HG03064 (cell line): ENCODE measurements at regions not wholly inside any gene's neighbourhood (a gene's known extent, or its start where the extent isn't known, plus 50 kb on each side); places are given as distances from the start of the nearest gene placed in this dataset.

Experiments used
- ATAC-seq: cut with Tn5 transposase; IDR thresholded peaks from one replicate; pipeline ENCODE4 v1.9.1; 2021; ENCODE audit warnings: low read depth; ENCODE audit not compliant: unreplicated experiment

DNA sequence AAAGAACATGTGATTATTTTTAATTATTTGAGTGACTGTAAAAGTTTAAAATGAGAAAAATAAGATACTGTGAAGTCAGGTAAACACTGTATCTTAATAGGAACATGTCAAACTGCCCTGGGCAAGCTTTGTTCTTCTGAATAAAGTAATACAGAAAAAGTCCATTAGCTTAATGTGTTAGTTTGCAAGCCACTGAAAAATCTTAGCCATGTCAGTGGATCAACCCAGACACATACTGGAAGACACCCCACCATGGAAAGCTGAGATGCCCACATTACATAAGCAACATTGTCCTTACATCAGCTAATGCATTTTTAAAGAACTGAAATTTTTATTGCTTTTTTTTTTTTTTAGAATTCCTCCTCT is 155.2 kb downstream of the BBOX1 start:
- no peak for ATAC-seq

DNA sequence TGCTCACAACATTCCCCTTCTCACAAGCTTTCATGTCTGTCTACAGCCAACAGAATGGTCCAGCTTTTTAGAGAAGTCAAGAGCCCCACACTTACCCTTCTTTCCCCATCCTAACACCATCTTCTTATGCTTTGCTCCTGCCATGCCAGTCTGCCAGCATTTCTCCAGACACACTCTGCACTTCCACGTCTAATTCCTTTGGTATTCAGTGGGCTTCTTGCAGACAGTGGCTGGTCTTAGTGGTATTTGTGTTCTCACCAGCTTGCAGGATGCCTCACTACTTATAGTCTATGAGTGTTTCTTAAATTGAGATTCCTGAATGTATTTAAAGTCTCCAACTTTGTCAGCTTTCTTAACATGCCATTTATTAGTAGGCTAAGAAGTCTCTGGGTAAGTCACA is 154.4 kb downstream of the BBOX1 start:
- no peak for ATAC-seq

DNA sequence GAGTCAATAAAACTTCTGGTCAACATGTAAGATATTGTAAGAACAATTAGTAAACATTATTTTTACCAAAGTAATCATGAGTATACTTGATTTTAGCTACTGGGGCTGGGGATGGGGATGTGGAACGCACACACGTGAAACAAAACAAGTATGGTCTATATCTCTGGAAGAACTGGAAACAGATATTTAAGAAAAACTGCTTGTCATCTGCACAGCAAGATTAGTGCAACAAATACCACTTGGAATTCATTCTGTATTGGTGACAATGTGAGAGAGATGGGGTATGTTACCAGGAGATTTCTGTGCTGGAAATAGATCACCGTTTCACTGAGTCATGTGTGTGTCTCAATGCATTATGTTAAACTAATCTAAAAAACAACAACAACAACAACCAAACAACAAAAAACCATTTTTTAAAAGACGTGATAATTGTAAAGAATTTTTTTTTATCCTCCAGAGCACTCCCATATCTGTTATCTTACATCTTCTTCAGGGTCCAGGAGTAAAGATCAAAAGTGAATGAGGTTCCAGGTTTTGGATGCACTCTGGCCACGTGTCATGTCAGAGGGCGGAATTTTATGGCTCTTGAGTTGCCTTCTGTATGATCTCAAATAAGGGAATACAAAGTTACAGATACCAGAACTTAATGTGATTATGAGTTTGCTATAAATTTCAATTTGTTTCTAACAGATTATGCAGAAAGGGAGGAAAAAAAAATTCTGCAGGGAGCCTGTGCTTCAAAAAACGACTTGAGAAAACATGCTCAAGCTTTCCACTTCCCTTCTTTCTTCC is 153.0 kb downstream of the BBOX1 start:
- ATAC-seq, result no peak

DNA sequence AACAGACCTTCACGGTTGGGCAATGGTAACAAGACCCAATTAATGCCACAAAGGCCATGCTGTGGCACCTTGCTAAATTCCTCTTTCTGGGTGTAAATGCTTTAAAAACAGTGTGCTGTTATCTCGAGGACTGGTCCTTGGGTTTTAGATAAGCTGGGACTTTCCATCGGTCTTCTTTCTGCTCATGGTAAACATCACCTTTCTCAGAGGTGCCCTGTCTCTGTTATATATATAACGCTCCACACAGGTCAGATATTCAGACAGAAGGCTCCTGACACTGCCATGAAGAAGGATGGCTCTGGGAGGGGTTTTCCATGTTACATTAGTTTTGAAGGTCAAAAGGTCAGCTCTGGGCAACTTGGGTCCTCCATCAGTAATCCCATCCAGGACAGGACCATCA is 151.6 kb downstream of the BBOX1 start:
- ATAC-seq, result no peak

DNA sequence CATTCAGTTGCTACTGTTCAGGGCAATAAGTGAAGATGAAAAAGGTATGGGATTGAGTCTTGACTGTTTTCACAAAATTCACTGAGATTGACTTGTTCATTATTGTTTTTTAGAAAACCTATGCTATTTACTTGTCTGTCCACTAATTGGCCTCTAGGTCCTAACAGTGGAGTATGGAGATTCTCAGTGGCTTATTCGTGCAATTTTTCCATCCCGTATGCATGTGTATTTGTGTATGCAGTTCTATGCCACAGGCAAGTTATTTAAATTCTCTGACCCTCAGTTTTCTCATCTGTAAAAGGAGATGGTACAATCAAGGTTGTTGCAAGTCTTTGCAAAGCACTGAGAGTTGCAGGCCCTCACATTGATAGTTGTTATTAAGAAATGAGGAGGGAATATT is 151.0 kb downstream of the BBOX1 start:
- ATAC-seq, result no peak

DNA sequence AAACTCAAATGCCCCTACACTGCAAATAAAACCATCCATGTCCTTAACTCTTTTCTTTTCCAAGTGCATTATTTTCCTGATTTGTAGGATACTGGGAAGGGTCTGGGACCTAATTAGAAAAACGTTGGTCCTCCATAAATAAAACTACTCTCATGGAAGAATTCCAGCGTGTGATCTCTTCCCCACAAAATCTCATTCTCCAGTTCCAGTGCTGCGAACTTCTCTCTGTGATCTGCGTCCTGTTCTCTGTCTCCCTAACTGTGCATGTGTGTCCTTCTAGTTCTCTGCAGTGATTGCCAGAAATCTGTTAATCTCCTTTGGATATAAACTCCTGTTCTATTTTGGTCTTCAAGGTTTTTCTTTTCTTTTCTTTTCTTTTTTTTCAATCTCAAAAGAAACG is 148.1 kb downstream of the BBOX1 start:
- no peak for ATAC-seq

DNA sequence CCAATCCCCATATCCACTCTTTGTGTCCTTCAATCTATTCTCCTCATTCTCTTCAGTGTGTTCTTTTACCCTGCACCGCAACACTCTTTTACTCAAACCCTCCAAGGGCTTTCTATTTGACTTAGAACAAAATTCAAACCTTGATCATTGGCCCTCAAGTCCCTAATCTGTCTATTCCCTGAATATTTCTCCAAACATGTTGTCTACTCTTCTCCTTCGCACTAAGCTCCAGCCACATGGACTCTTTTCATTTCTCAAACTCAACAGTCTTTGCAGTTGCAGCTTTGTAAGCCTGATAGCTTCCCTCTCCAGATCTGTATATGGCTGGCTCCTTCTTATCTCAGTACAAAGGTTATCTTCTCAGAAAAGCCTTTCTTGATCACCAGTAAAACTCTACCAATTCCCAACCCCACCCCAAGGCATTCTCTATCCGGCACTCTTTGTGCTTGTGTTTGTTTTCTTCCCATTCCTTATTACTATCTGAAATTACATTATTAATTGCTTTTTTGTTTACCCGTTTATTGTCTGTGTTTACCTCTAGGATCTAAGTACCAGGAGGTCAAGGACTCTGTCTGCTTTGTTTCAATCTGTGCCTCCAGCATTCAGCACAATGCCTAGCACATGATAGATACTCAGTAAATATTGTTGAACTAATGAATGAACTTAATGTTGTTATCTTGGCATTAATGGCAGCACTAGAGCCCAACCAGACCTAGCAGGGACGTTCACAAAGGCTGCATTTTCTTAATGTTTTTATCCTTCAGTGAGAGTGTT is 147.4 kb downstream of the BBOX1 start:
- ATAC-seq, result no peak

DNA sequence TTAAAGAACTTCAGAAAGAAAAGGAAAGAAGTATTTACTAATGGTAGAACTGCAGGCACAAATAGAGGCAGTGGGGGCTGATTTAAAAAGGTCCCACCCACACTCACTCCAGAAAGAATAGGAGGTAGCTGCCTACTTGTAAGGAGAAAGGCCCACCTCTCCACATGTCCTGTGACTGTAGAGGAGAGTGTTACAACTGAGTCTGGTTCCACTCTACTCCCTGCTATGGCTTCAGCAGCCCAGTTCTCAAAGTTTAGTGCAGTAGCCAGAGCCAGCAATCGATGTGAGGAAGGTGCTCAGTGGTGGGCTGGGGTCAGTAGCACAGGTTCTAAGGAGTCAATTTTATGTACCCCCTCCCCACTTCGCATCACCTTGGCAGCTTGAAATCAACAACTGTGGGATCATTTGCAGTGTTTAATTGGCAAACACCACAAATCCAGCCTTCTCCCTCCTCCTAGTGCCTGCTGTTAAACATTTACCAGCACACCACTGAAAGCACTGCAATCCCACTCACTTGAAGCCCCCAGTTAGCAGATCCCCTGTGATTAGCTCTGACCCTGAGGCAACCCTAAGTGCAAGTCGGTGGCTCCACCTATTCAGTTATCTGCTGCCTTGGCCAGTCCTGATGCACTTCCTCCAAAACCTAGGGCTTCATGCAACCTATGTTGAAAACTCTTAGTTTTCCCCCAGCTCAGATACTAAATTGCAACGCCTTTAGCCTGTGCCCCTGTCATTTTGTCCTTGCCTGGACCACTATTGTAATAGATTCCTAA is 146.6 kb downstream of the BBOX1 start:
- ATAC-seq, result no peak

DNA sequence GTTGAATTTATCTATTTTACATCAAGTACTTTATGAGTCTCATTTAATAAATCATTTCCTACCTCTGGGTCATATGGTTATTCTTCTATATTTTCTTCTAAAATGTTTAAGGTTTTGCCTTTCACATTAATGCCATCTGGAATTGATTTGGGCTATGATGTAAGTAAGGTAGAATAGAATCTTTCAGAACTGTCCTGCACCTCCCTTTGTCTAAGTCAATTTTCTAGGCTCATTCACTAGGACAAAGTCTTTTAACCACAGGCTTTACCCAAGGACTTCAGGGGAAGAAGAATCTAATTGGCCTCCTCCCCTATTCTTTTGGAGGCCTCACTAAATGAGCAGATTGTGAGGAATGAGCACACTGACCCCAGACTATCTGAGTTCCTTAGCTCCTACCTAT is 146.0 kb downstream of the BBOX1 start:
- ATAC-seq, result no peak

DNA sequence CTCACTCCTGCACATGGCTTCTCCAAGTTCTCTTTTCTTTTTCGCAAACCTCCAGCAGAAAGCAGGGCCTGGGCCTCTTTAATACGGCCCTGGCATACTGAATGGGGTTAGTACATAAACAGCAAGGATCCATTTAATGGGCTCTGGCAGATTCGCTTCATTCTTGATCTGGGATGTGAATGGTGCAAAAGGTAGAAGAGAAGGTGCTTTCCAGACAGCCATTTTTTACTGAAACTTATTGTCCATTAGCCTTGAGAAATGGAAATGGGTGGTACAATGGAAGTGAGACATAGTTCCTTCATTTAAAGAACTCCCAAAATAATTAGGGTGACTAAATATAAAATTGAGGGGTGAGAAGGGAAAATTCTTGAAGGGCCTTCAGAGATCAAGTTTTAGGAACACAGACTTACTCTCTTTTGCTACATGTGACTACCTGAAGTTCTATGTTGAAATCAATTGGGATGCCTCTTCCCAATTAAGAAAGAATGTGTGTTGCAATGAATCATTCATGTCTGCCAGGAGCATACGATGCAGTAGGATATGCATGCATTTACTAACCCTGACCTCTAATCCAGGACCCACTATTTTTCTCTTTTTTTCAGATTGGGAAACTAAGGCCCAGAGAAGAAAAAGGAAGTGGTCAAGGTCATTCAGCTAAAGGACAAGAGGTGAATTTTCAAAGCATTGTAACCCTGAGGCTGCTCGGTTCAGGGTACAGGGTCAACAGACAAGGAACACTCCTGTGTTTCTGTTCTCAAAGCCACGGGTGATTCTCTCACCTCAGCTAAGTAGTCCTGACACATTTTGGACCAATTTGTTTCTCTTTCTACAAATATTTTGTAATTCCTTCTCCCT is 144.1 kb downstream of the BBOX1 start:
- ATAC-seq, result no peak

DNA sequence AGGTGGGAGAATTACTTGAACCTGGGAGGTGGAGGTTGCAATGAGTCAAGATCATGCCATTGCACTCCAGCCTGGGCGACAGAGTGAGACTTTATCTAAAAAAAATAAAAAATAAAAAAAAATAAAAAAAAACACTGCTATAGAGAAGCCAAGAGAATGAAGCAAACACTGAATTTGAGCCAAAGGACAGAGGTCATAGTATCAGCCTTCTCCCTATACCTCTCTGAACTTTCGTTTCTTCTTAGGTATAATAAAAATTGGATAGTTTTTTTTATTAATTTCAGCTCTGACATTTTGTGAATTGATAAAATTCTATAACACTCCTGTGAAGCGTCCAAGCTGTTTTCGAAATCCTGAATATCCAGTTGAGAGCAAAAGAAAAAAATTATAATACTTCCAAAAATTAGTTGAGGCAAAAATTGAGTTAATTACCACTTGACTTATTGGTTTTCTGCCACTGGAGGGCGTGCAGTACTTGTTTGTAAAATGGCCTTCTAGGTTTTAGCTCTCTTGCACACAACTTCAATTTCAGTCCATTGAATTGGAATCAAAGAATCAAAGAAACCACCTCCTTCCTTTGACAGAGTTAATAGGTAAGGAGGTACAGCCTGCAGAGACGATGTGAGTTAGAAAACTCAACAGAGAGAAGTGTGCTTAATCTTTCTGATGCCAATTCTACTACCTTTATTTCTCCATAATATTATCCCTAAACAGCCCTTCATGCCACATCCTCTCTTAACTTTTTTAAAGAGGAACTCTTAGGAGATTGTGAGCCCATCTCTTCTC is 143.2 kb downstream of the BBOX1 start:
- no peak for ATAC-seq

DNA sequence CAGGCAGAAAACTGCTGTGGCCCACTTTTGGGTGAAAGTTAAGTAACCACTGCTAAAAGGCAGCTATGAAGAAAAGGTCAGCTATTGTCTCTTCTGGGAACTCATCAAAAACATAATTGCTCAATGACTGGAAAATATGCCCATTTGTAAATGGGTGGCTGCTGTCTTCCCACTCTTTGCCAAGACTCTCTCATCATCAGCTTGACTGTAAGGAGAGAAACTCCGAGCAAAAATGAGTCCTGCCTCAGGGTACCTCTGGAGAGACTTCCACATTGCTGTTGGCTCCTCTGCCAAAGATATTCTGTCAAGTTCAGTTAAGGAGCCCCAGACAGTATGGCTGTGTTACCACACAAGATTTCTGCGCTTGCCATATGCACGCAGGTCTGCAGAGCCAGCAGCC is 138.7 kb downstream of the BBOX1 start:
- ATAC-seq, result no peak

DNA sequence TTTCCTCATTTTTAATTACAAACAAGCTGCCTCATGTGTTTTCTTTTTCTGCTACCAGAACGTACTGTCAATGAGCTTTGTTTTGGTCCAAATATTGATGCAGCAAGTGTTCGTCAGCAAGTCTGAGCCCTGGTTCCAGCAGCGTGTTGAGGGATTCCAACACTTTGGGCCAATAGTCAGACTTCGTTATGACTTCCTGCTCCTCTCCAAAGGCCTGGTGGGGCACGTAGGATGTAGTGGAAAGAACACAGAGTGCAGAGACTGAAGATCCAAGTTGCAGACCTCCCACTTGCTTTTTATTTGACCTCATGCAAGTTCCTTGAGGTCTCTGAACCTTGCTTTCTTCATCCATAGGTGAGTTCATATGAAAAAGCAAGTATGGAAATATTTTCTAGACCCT is 138.2 kb downstream of the BBOX1 start:
- no peak for ATAC-seq
